Breast epithelium (tissue), 4 donors: ENCODE measurements at regions not wholly inside any gene's neighbourhood (a gene's known extent, or its start where the extent isn't known, plus 50 kb on each side); places are given as distances from the start of the nearest gene placed in this dataset.

ENCODE experiments used
- DNase-seq, 2 donors: peaks; one replicate each; pipeline ENCODE4 v3.0.0-alpha.2; 2019; ENCODE audit warnings: low spot score in 2 of 2
- H3K27ac ChIP-seq, 2 donors: fragments of 200-600 bp; sonication (generic) in 1 of 2; one replicate each; pipeline ENCODE4 v1.5.1; 2016 to 2019; ENCODE audit warnings: mild to moderate bottlenecking in 1 of 2
- H3K27me3 ChIP-seq, 2 donors: fragments of 200-600 bp; sonication (generic) in 1 of 2; one replicate each; pipeline versions ENCODE4 v1.5.1 to v1.6.0; 2017 to 2019; ENCODE audit warnings: control low read depth in 1 of 2, mild to moderate bottlenecking in 1 of 2
- H3K36me3 ChIP-seq: fragments of 200-600 bp; one replicate; pipeline ENCODE4 v1.5.1; 2019
- H3K4me1 ChIP-seq, 2 donors: fragments of 200-600 bp; sonication (generic); one replicate each; pipeline ENCODE4 v1.5.1; 2016 to 2019; ENCODE audit warnings: control low read depth in 1 of 2
- H3K4me3 ChIP-seq, 3 donors: fragments of 200-600 bp; sonication (generic); 1 replicate in 2 of 3; 2 replicates in 1 of 3; pipeline ENCODE4 v1.5.1; 2016 to 2019; ENCODE audit warnings: mild to moderate bottlenecking in 3 of 3, moderate library complexity in 2 of 3
- H3K9me3 ChIP-seq, 2 donors: fragments of 200-600 bp; sonication (generic) in 1 of 2; one replicate each; pipeline ENCODE4 v1.5.1; 2016 to 2019; ENCODE audit warnings: control low read depth in 1 of 2
- CTCF ChIP-seq, 3 donors: fragments of 450-650 bp; IDR thresholded peaks; one replicate each; pipeline ENCODE4 v1.5.1; 2016 to 2017; ENCODE audit warnings: antibody characterized with exemption in 3 of 3, mild to moderate bottlenecking in 3 of 3, moderate library complexity in 3 of 3
- POLR2A ChIP-seq: fragments of 450-650 bp; IDR thresholded peaks from one replicate; pipeline ENCODE4 v1.6.1; 2016; ENCODE audit warnings: antibody characterized with exemption, mild to moderate bottlenecking, moderate library complexity
- POLR2AphosphoS5 ChIP-seq, 3 donors: sonication (generic); formaldehyde crosslinking; IDR thresholded peaks; one replicate each; pipeline ENCODE4 v1.6.1; 2017; ENCODE audit warnings: antibody characterized with exemption in 3 of 3
- intact Hi-C: fragments of 100-400 bp; cut with DNase I; formaldehyde crosslinking; loops from one replicate; pipeline ENCODE4 v1.15.1; 2023; ENCODE audit warnings: low total_unique reads

GRCh38 chr3:30455840-30456239 lies 150.6 kb upstream of the TGFBR2 start:
- H3K4me1 ChIP-seq: no peaks in the 10 kb centered on the region
- TF ChIP-seq POLR2AphosphoS5 (IDR thresholded peaks at IDR 0.05): peak in 1 of 3 donors; percentile 88
- no peak for TF ChIP-seq POLR2A
- peak in 1 of 2 donors; percentile 35 for DNase-seq
- no peaks in the 10 kb centered on the region for H3K36me3 ChIP-seq
- intact Hi-C loops: loop anchor here (2.0 kb wide), 1 partner anchor 55 kb away; no protein-coding TSS in a partner anchor
- H3K4me3 ChIP-seq: no peak overlapping the region
- H3K27ac ChIP-seq: peak overlapping the region; percentile 26 to 68
- H3K27me3 ChIP-seq: no peaks in the 10 kb centered on the region
- peaks cover 0 to 16% of the 10 kb centered on the region in 2 donors for H3K9me3 ChIP-seq

- no peaks in the 10 kb centered on the region for H3K27me3 ChIP-seq
- no peaks in the 10 kb centered on the region for H3K4me1 ChIP-seq
- H3K27ac ChIP-seq: peak overlapping the region; percentile 14 to 68
- H3K36me3 ChIP-seq: no peaks in the 10 kb centered on the region
- no peak overlapping the region for H3K4me3 ChIP-seq
- H3K9me3 ChIP-seq: peaks cover 0 to 16% of the 10 kb centered on the region in 2 donors
- no peak for TF ChIP-seq POLR2AphosphoS5 (IDR thresholded peaks at IDR 0.05)
- no peak for TF ChIP-seq CTCF (IDR thresholded peaks at IDR 0.05)
- TF ChIP-seq POLR2A: no peak
- no peak for DNase-seq
- intact Hi-C loops: no loop called here
These were observed 150.1 kb upstream of the TGFBR2 start for GRCh38 chr3:30456264-30456663.

- no peaks in the 10 kb centered on the region for H3K36me3 ChIP-seq
- no peaks in the 10 kb centered on the region for H3K27me3 ChIP-seq
- H3K4me3 ChIP-seq: no peak overlapping the region
- TF ChIP-seq POLR2A (no peak), CTCF (IDR thresholded peaks at IDR 0.05) (no peak), POLR2AphosphoS5 (IDR thresholded peaks at IDR 0.05) (no peak)
- DNase-seq: no peak
- H3K27ac ChIP-seq: peak overlapping the region in 1 of 2 donors; percentile 28
- peaks cover 0 to 16% of the 10 kb centered on the region in 2 donors for H3K9me3 ChIP-seq
- H3K4me1 ChIP-seq: no peaks in the 10 kb centered on the region
- intact Hi-C loops: loop anchor here (1.0 kb wide), 1 partner anchor 13 kb away; no protein-coding TSS in a partner anchor
These were observed 149.3 kb upstream of the TGFBR2 start for GRCh38 chr3:30457081-30457480.

- intact Hi-C loops: loop anchor here (1.0 kb wide), 2 partner anchors 10 to 13 kb away; no protein-coding TSS in a partner anchor
- TF ChIP-seq POLR2AphosphoS5 (IDR thresholded peaks at IDR 0.05) (no peak), CTCF (IDR thresholded peaks at IDR 0.05) (no peak), POLR2A (no peak)
- H3K9me3 ChIP-seq: peaks cover 0 to 16% of the 10 kb centered on the region in 2 donors
- H3K27me3 ChIP-seq: no peaks in the 10 kb centered on the region
- H3K4me1 ChIP-seq: no peaks in the 10 kb centered on the region
- H3K36me3 ChIP-seq: no peaks in the 10 kb centered on the region
- no peak for DNase-seq
- H3K27ac ChIP-seq: peak overlapping the region in 1 of 2 donors; percentile 28
- no peak overlapping the region for H3K4me3 ChIP-seq
These were observed 148.7 kb upstream of the TGFBR2 start for GRCh38 chr3:30457726-30458125.

GRCh38 chr3:30458376-30459171 lies 147.8 kb upstream of the TGFBR2 start:
- TF ChIP-seq POLR2A: no peak
- TF ChIP-seq CTCF (IDR thresholded peaks at IDR 0.05): no peak
- TF ChIP-seq POLR2AphosphoS5 (IDR thresholded peaks at IDR 0.05): no peak
- Histone ChIP-seq H3K9me3 (peaks cover 0 to 16% of the 10 kb centered on the region in 2 donors), H3K27me3 (no peaks in the 10 kb centered on the region), H3K4me1 (no peaks in the 10 kb centered on the region), H3K4me3 (no peak overlapping the region), H3K36me3 (no peaks in the 10 kb centered on the region), H3K27ac (peak overlapping the region in 1 of 2 donors; percentile 28)
- intact Hi-C loops: loop anchor here (1.0 kb wide), 1 partner anchor 9 kb away; no protein-coding TSS in a partner anchor
- no peak for DNase-seq
